Fibroblast of lung (primary cell): ENCODE measurements at regions not wholly inside any gene's neighbourhood (a gene's known extent, or its start where the extent isn't known, plus 50 kb on each side); places are given as distances from the start of the nearest gene placed in this dataset.

Experiments used
- CTCF ChIP-seq, 2 donors: IDR thresholded peaks in 1 of 2; conservative IDR thresholded peaks in 1 of 2; 1 replicate in 1 of 2; 2 replicates in 1 of 2; pipeline ENCODE4 v1.5.1; 2011 to 2012; ENCODE audit warnings: low read length in 2 of 2, control low read depth in 1 of 2, inconsistent platforms in 1 of 2, low read depth in 1 of 2, mild to moderate bottlenecking in 1 of 2
- EZH2 ChIP-seq: IDR thresholded peaks from 2 replicates; pipeline ENCODE4 v1.5.1; 2012; ENCODE audit warnings: low read length, control low read depth, mild to moderate bottlenecking; ENCODE audit errors: missing control alignments

GRCh38 chr11:32273931-32274330 lies 161.4 kb downstream of the WT1 start:
- TF ChIP-seq CTCF (conservative IDR thresholded peaks at IDR 0.05 in 1 of 2, IDR thresholded peaks at IDR 0.05 in 1 of 2; ENCODE audit: low read depth in 1 of 2, low read length in 2 of 2) (no peak), EZH2 (no peak)
